H9 (cell line): ENCODE measurements at regions not wholly inside any gene's neighbourhood (a gene's known extent, or its start where the extent isn't known, plus 50 kb on each side); places are given as distances from the start of the nearest gene placed in this dataset.

ENCODE experiments used
- DNase-seq: peaks from one replicate; pipeline ENCODE4 v3.0.0-alpha.2; 2017
- H2AFZ ChIP-seq: one replicate; pipeline ENCODE4 v1.6.1; 2013; ENCODE audit warnings: mild to moderate bottlenecking, low read length, control low read depth, moderate library complexity
- H2AK5ac ChIP-seq: 2 replicates; pipeline ENCODE4 v1.6.1; 2013; ENCODE audit warnings: low read length, control low read depth, mixed read lengths; ENCODE audit not compliant: insufficient read length
- H2BK120ac ChIP-seq: one replicate; pipeline ENCODE4 v1.6.1; 2013; ENCODE audit warnings: low read depth, mild to moderate bottlenecking, low read length, control low read depth, inconsistent platforms; ENCODE audit not compliant: poor library complexity, severe bottlenecking
- H2BK12ac ChIP-seq: 2 replicates; pipeline ENCODE4 v1.6.1; 2013; ENCODE audit warnings: low read length, control low read depth, mixed read lengths, low read depth; ENCODE audit not compliant: insufficient read length
- H2BK15ac ChIP-seq: 2 replicates; pipeline ENCODE4 v1.6.1; 2013; ENCODE audit warnings: low read depth, low read length, control low read depth
- H2BK20ac ChIP-seq: one replicate; pipeline ENCODE4 v1.6.1; 2013; ENCODE audit warnings: low read depth, mild to moderate bottlenecking, low read length, control low read depth, inconsistent platforms; ENCODE audit not compliant: poor library complexity, severe bottlenecking
- H2BK5ac ChIP-seq: 2 replicates; pipeline ENCODE4 v1.6.1; 2013; ENCODE audit warnings: low read length, control low read depth, mixed read lengths; ENCODE audit not compliant: insufficient read length
- H3K14ac ChIP-seq: 2 replicates; pipeline ENCODE4 v1.6.1; 2013; ENCODE audit warnings: low read length, control low read depth; ENCODE audit not compliant: insufficient read depth
- H3K18ac ChIP-seq: 2 replicates; pipeline ENCODE4 v1.6.1; 2013; ENCODE audit warnings: low read depth, mild to moderate bottlenecking, mixed read lengths, low read length, control low read depth; ENCODE audit not compliant: insufficient read length
- H3K23ac ChIP-seq: 2 replicates; pipeline ENCODE4 v1.6.1; 2013; ENCODE audit warnings: low read length, control low read depth, mixed read lengths, low read depth; ENCODE audit not compliant: insufficient read length
- H3K23me2 ChIP-seq: 2 replicates; pipeline ENCODE4 v1.6.1; 2013; ENCODE audit warnings: low read depth, mild to moderate bottlenecking, mixed read lengths, low read length, control low read depth; ENCODE audit not compliant: insufficient read length, poor library complexity, severe bottlenecking
- H3K27ac ChIP-seq: 2 replicates; pipeline ENCODE4 v1.5.1; 2013; ENCODE audit warnings: low read length, control low read depth, mixed read lengths, low read depth; ENCODE audit not compliant: insufficient read length
- H3K27me3 ChIP-seq: 2 replicates; pipeline ENCODE4 v1.6.1; 2013; ENCODE audit warnings: low read length, control low read depth, inconsistent platforms; ENCODE audit not compliant: insufficient read depth
- H3K4ac ChIP-seq: 2 replicates; pipeline ENCODE4 v1.6.1; 2013; ENCODE audit warnings: low read depth, mild to moderate bottlenecking, control low read depth, inconsistent platforms, low read length, moderate library complexity
- H3K4me1 ChIP-seq: 2 replicates; pipeline ENCODE4 v1.6.1; 2013; ENCODE audit warnings: low read length, control low read depth, inconsistent platforms; ENCODE audit not compliant: insufficient read depth
- H3K4me2 ChIP-seq: 2 replicates; pipeline ENCODE4 v1.6.1; 2013; ENCODE audit warnings: low read length, control low read depth, mixed read lengths; ENCODE audit not compliant: insufficient read length, insufficient read depth
- H3K56ac ChIP-seq: 2 replicates; pipeline ENCODE4 v1.6.1; 2013; ENCODE audit warnings: low read depth, mild to moderate bottlenecking, mixed read lengths, low read length, control low read depth; ENCODE audit not compliant: insufficient read length
- H3K79me1 ChIP-seq: 2 replicates; pipeline ENCODE4 v1.6.1; 2013; ENCODE audit warnings: low read depth, mild to moderate bottlenecking, moderate library complexity, low read length, control low read depth, inconsistent platforms; ENCODE audit not compliant: insufficient read depth, poor library complexity, severe bottlenecking
- H3K79me2 ChIP-seq: 2 replicates; pipeline ENCODE4 v1.6.1; 2013; ENCODE audit warnings: low read length, control low read depth, inconsistent platforms; ENCODE audit not compliant: insufficient read depth
- H3K9ac ChIP-seq: 2 replicates; pipeline ENCODE4 v1.6.1; 2013; ENCODE audit warnings: low read length, control low read depth, mixed read lengths; ENCODE audit not compliant: insufficient read length; ENCODE audit errors: extremely low read depth
- H3K9me3 ChIP-seq: one replicate; pipeline ENCODE4 v1.6.1; 2013; ENCODE audit warnings: low read depth, low read length, inconsistent platforms; ENCODE audit not compliant: control insufficient read depth
- H3T11ph ChIP-seq: one replicate; pipeline ENCODE4 v1.6.1; 2013; ENCODE audit warnings: mild to moderate bottlenecking, low read length, control low read depth, inconsistent platforms
- H4K20me1 ChIP-seq: one replicate; pipeline ENCODE4 v1.6.1; 2013; ENCODE audit not compliant: control insufficient read depth, insufficient read length, insufficient read depth
- H4K5ac ChIP-seq: 2 replicates; pipeline ENCODE4 v1.6.1; 2013; ENCODE audit warnings: low read depth, mild to moderate bottlenecking, mixed read lengths, low read length, control low read depth; ENCODE audit not compliant: insufficient read length
- H4K8ac ChIP-seq: replicated peaks from 2 replicates; pipeline ENCODE4 v1.6.1; 2013; ENCODE audit warnings: low read length, control low read depth, mixed read lengths, low read depth; ENCODE audit not compliant: insufficient read length
- H4K91ac ChIP-seq: 2 replicates; pipeline ENCODE4 v1.6.1; 2013; ENCODE audit warnings: low read depth, mild to moderate bottlenecking, moderate library complexity, mixed read lengths, low read length, control low read depth; ENCODE audit not compliant: insufficient read length
- H3K27ac Mint-ChIP-seq, 3 experiments: 2 replicates in 2 of 3; 3 replicates in 1 of 3; pipeline ENCODE4 v1.8.0; 2020 to 2021; ENCODE audit warnings: mixed read lengths in 3 of 3, mild to moderate bottlenecking in 1 of 3, moderate library complexity in 1 of 3
- H3K27me3 Mint-ChIP-seq: 2 replicates; pipeline ENCODE4 v1.8.0; 2021; ENCODE audit warnings: low read depth, mild to moderate bottlenecking, moderate library complexity, mixed read lengths
- H3K36me3 Mint-ChIP-seq, 3 experiments: 2 replicates in 2 of 3; 3 replicates in 1 of 3; pipeline ENCODE4 v1.8.0; 2020 to 2021; ENCODE audit warnings: low read depth in 3 of 3, mixed read lengths in 3 of 3; ENCODE audit not compliant: insufficient read depth in 1 of 3
- H3K4me1 Mint-ChIP-seq, 2 experiments: 2 replicates each; pipeline ENCODE4 v1.8.0; 2020; ENCODE audit warnings: mixed read lengths in 2 of 2
- H3K4me3 Mint-ChIP-seq, 2 experiments: 2 replicates in 1 of 2; 3 replicates in 1 of 2; pipeline ENCODE4 v1.8.0; 2020 to 2021; ENCODE audit warnings: mild to moderate bottlenecking in 2 of 2, mixed read lengths in 2 of 2, moderate library complexity in 1 of 2
- H3K9me3 Mint-ChIP-seq, 2 experiments: 2 replicates in 1 of 2; 3 replicates in 1 of 2; pipeline ENCODE4 v1.8.0; 2020; ENCODE audit warnings: mild to moderate bottlenecking in 2 of 2, mixed read lengths in 2 of 2, moderate library complexity in 1 of 2
- CTCF ChIP-seq: fragments of 200-600 bp; sonication (generic); conservative IDR thresholded peaks from 3 replicates; pipeline ENCODE4 v1.8.0; 2021; ENCODE audit warnings: antibody characterized with exemption, mild to moderate bottlenecking
- WGBS: extraction: QIAGEN DNeasy Blood & Tissue Kit; methylation state at CpG from one replicate; pipeline ENCODE4 v1.1.7; 2013; ENCODE audit warnings: missing lambda C conversion rate, low lambda C conversion rate, mixed read lengths; ENCODE audit not compliant: insufficient read length; ENCODE audit errors: extremely low coverage; 5-methylcytosine and 5-hydroxymethylcytosine counted together

DNA sequence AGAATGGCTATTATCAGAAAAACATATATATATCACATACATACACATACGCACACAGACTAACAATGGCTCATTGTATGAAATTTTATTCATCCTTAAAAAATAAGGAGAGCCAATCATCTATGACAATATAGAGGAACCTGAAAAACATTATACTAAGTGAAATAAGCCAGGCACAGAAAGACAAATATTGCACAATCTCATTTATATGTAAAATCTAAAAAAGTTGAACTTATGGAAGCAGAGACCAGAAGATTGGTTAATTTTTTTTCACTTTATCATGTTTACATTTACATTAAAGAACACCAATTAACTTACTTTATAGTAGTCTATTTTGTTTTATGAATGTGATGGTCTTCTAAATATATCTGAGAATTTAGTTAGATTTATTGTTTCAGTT lies 198.7 kb downstream of the KIF2B start:
- Mint-ChIP-seq H3K27ac (no peak overlapping the region), H3K4me3 (no peak overlapping the region), H3K27me3 (no peaks in the 10 kb centered on the region), H3K9me3 (peaks cover 0 to 11% of the 10 kb centered on the region in 2 experiments; a peak in 4 of 5 replicates), H3K4me1 (no peaks in the 10 kb centered on the region), H3K36me3 (peaks cover 0 to 9% (median 0%) of the 10 kb centered on the region in 3 experiments; a peak in 1 of 7 replicates)
- no peaks in the 10 kb centered on the region for H3K4me1 ChIP-seq
- no peaks in the 10 kb centered on the region for H3K79me1 ChIP-seq
- no peak overlapping the region for H3K14ac ChIP-seq
- no peak overlapping the region for H3K56ac ChIP-seq
- H3K4me2 ChIP-seq, result no peak overlapping the region
- no peak overlapping the region for H2BK15ac ChIP-seq
- no peak overlapping the region for H2BK120ac ChIP-seq
- no peaks in the 10 kb centered on the region for H3K79me2 ChIP-seq
- H4K20me1 ChIP-seq, result no peaks in the 10 kb centered on the region
- H4K91ac ChIP-seq, result no peak overlapping the region
- H4K8ac ChIP-seq, result no peak overlapping the region
- no CpG with 5 or more reads among the region's 1 CpG for WGBS
- H2BK12ac ChIP-seq, result no peak overlapping the region
- no peak overlapping the region for H2AK5ac ChIP-seq
- H2BK5ac ChIP-seq, result no peak overlapping the region
- H4K5ac ChIP-seq, result no peak overlapping the region
- no peak overlapping the region for H2BK20ac ChIP-seq
- no peaks in the 10 kb centered on the region for H3K9me3 ChIP-seq
- no peaks in the 10 kb centered on the region for H3K23me2 ChIP-seq
- H3T11ph ChIP-seq, result no peak overlapping the region
- H3K18ac ChIP-seq, result no peak overlapping the region
- H3K27me3 ChIP-seq, result no peaks in the 10 kb centered on the region
- no peak for TF ChIP-seq CTCF
- no peak overlapping the region for H3K9ac ChIP-seq
- DNase-seq, result no peak
- no peak overlapping the region for H3K23ac ChIP-seq
- no peak overlapping the region for H2AFZ ChIP-seq
- H3K27ac ChIP-seq, result no peak overlapping the region
- H3K4ac ChIP-seq, result no peak overlapping the region
